ENCODE measurements at regions not wholly inside any gene's neighbourhood (a gene's known extent, or its start where the extent isn't known, plus 50 kb on each side); places are given as distances from the start of the nearest gene placed in this dataset.
"Not testable (repeated sequence)": the region's sequence is repeated elsewhere in the genome, so short reads cannot be mapped to it uniquely, and the experiment has no call there.

GRCh38 chr2:167793725-167794124 lies 453.7 kb downstream of the STK39 start:
- no peak for DNase-seq (ENCODE audit: low read depth)

- DNase-seq (ENCODE audit: low read depth): no peak
Observed at GRCh38 chr2:167792126-167792525, 455.3 kb downstream of the STK39 start.

- DNase-seq (ENCODE audit: low read depth): no peak
Observed at GRCh38 chr2:167790781-167791450, 456.5 kb downstream of the STK39 start.

- no peak for DNase-seq (ENCODE audit: low read depth)
Observed at GRCh38 chr2:167790189-167790588, 457.2 kb downstream of the STK39 start.

GRCh38 chr2:167787562-167787961 lies 459.8 kb downstream of the STK39 start:
- no peak for DNase-seq (ENCODE audit: low read depth)

- no peak for DNase-seq (ENCODE audit: low read depth)
Observed at GRCh38 chr2:167787021-167787420, 460.4 kb downstream of the STK39 start.

GRCh38 chr2:167785606-167786216 lies 461.7 kb downstream of the STK39 start:
- DNase-seq (ENCODE audit: low read depth): no peak

- no peak for DNase-seq (ENCODE audit: low read depth)
Observed at GRCh38 chr2:167784084-167784425, 463.3 kb downstream of the STK39 start.

GRCh38 chr2:167783261-167784083 lies 463.9 kb downstream of the STK39 start:
- no peak for DNase-seq (ENCODE audit: low read depth)

GRCh38 chr2:167781629-167782028 lies 465.8 kb downstream of the STK39 start:
- not testable (repeated sequence) for DNase-seq (ENCODE audit: low read depth)

- DNase-seq (ENCODE audit: low read depth): no peak
Observed at GRCh38 chr2:167776359-167776758, 471.0 kb downstream of the STK39 start.

- no peak for DNase-seq (ENCODE audit: low read depth)
Observed at GRCh38 chr2:167771628-167772027, 475.8 kb downstream of the STK39 start.

GRCh38 chr2:167769020-167769419 lies 478.4 kb downstream of the STK39 start:
- DNase-seq (ENCODE audit: low read depth): no peak

GRCh38 chr2:167767830-167768229 lies 479.6 kb downstream of the STK39 start:
- no peak for DNase-seq (ENCODE audit: low read depth)

- no peak for DNase-seq (ENCODE audit: low read depth)
Observed at GRCh38 chr2:167764772-167765341, 482.5 kb downstream of the STK39 start.

- DNase-seq (ENCODE audit: low read depth): no peak
Observed at GRCh38 chr2:167761465-167762136, 485.8 kb downstream of the STK39 start.

GRCh38 chr2:167759531-167759930 lies 487.9 kb downstream of the STK39 start:
- DNase-seq (ENCODE audit: low read depth): no peak

GRCh38 chr2:167758292-167758691 lies 489.1 kb downstream of the STK39 start:
- DNase-seq (ENCODE audit: low read depth): no peak

- no peak for DNase-seq (ENCODE audit: low read depth)
Observed at GRCh38 chr2:167756446-167756845, 490.9 kb downstream of the STK39 start.

GRCh38 chr2:167753142-167753541 lies 494.3 kb downstream of the STK39 start:
- no peak for DNase-seq (ENCODE audit: low read depth)

- no peak for DNase-seq (ENCODE audit: low read depth)
Observed at GRCh38 chr2:167752734-167753133, 494.7 kb downstream of the STK39 start.

GRCh38 chr2:167750675-167751074 lies 496.7 kb downstream of the STK39 start:
- no peak for DNase-seq (ENCODE audit: low read depth)
